ENCODE measurements at regions not wholly inside any gene's neighbourhood (a gene's known extent, or its start where the extent isn't known, plus 50 kb on each side); places are given as distances from the start of the nearest gene placed in this dataset.

DNA sequence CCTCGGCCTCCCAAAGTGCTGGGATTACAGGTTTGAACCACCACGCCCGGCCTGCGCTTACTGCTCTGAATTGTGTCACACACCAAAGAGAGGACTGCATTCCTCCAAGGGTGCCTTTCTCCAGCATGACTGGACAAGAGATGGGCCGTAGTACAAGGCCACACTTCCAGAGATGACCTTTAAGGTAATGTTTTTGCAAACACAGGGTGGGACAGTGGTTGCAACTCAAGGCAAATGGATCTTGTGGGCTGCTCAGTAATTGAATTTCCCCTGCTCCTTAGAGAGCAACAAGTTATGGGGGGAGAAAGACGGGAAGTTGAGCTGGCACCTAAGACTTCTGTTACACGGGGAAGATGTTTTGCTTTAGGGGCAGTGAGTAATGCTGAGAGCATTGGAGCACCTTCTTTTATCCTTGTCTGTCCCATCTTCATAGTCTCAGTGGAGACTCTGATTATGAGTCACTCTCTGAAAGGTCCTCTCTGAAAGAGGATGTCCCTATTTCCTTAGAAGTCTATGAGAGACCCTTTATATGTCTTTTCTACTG, 66.3 kb downstream of the C11orf91 start:
- BruUV-seq (replicated peaks), result no TSS peak
- H3K4me1 ChIP-seq (ENCODE audit: insufficient read depth, low read length, poor library complexity, severe bottlenecking), result no peaks in the 10 kb centered on the region
- intact Hi-C loops (cut with micrococcal nuclease; ENCODE audit: unreplicated experiment), result no loop called here
- H3K36me3 ChIP-seq (ENCODE audit: insufficient read depth, low read length, poor library complexity, severe bottlenecking), result no peaks in the 10 kb centered on the region
- no peaks in the 10 kb centered on the region for H3K9me3 ChIP-seq (ENCODE audit: low read depth, low read length, poor library complexity, severe bottlenecking)
- TF ChIP-seq, protein P1, sequence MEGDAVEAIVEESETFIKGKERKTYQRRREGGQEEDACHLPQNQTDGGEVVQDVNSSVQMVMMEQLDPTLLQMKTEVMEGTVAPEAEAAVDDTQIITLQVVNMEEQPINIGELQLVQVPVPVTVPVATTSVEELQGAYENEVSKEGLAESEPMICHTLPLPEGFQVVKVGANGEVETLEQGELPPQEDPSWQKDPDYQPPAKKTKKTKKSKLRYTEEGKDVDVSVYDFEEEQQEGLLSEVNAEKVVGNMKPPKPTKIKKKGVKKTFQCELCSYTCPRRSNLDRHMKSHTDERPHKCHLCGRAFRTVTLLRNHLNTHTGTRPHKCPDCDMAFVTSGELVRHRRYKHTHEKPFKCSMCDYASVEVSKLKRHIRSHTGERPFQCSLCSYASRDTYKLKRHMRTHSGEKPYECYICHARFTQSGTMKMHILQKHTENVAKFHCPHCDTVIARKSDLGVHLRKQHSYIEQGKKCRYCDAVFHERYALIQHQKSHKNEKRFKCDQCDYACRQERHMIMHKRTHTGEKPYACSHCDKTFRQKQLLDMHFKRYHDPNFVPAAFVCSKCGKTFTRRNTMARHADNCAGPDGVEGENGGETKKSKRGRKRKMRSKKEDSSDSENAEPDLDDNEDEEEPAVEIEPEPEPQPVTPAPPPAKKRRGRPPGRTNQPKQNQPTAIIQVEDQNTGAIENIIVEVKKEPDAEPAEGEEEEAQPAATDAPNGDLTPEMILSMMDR (conservative IDR thresholded peaks at IDR 0.05; ENCODE audit: low read depth, low read length), result no peak
- TF ChIP-seq EZH2 (IDR thresholded peaks at IDR 0.05; ENCODE audit: borderline replicate concordance, low read depth, low read length, poor library complexity, severe bottlenecking), result no peak
- ChIA-PET CTCF (interaction anchor here (1.2 kb wide), 1 partner anchor 108 kb away, joined by 3 read pairs; no protein-coding TSS in a partner anchor), POLR2A (ENCODE audit: low non-redundant PET) (no interaction called here)
- no peak for DNase-seq (ENCODE audit: low spot score)
- no peak overlapping the region for H3K27ac ChIP-seq (ENCODE audit: low read depth, low read length, poor library complexity, severe bottlenecking)
- H3K4me3 ChIP-seq (ENCODE audit: low read depth, low read length, poor library complexity, severe bottlenecking), result no peak overlapping the region
- H3K27me3 ChIP-seq (replicated peaks; ENCODE audit: insufficient read depth, low read depth, low read length, poor library complexity), result no peaks in the 10 kb centered on the region

- POLR2A ChIA-PET (ENCODE audit: low non-redundant PET), result no interaction called here
- H3K9me3 ChIP-seq (ENCODE audit: low read depth, low read length, poor library complexity, severe bottlenecking), result no peaks in the 10 kb centered on the region
- H3K27ac ChIP-seq (ENCODE audit: low read depth, low read length, poor library complexity, severe bottlenecking), result no peak overlapping the region
- no peaks in the 10 kb centered on the region for H3K36me3 ChIP-seq (ENCODE audit: insufficient read depth, low read length, poor library complexity, severe bottlenecking)
- TF ChIP-seq, protein P1 (conservative IDR thresholded peaks at IDR 0.05; ENCODE audit: low read depth, low read length), result no peak
- TF ChIP-seq EZH2 (IDR thresholded peaks at IDR 0.05; ENCODE audit: borderline replicate concordance, low read depth, low read length, poor library complexity, severe bottlenecking), result no peak
- BruUV-seq (replicated peaks), result no TSS peak
- no peaks in the 10 kb centered on the region for H3K4me1 ChIP-seq (ENCODE audit: insufficient read depth, low read length, poor library complexity, severe bottlenecking)
- DNase-seq (ENCODE audit: low spot score), result no peak
- H3K27me3 ChIP-seq (replicated peaks; ENCODE audit: insufficient read depth, low read depth, low read length, poor library complexity), result no peaks in the 10 kb centered on the region
- H3K4me3 ChIP-seq (ENCODE audit: low read depth, low read length, poor library complexity, severe bottlenecking), result no peak overlapping the region
- intact Hi-C loops (cut with micrococcal nuclease; ENCODE audit: unreplicated experiment), result no loop called here
- CTCF ChIA-PET, result no interaction called here
Observed at GRCh38 chr11:33633251-33634003, 67.2 kb downstream of the C11orf91 start.

DNA sequence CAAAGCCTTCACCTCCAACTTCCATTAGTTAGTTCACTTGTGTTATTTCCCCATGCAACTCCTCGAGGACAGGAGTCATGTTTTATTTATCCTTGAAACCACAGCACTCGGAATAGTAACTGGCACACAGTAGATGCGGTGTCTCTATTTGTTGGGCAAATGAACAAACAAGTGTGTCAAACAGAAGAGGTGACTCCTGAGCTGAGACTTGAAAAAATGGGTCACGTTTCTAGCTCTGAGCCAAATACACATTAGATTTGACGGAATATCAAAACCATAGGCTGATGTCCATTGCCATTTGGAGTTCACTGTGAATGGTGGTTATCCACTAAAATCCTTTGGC, 68.9 kb downstream of the C11orf91 start:
- no peaks in the 10 kb centered on the region for H3K9me3 ChIP-seq (ENCODE audit: low read depth, low read length, poor library complexity, severe bottlenecking)
- no TSS peak for BruUV-seq (replicated peaks)
- H3K27me3 ChIP-seq (replicated peaks; ENCODE audit: insufficient read depth, low read depth, low read length, poor library complexity), result no peaks in the 10 kb centered on the region
- ChIA-PET POLR2A (ENCODE audit: low non-redundant PET) (no interaction called here), CTCF (no interaction called here)
- H3K4me1 ChIP-seq (ENCODE audit: insufficient read depth, low read length, poor library complexity, severe bottlenecking), result no peaks in the 10 kb centered on the region
- intact Hi-C loops (cut with micrococcal nuclease; ENCODE audit: unreplicated experiment), result no loop called here
- TF ChIP-seq EZH2 (IDR thresholded peaks at IDR 0.05; ENCODE audit: borderline replicate concordance, low read depth, low read length, poor library complexity, severe bottlenecking), result no peak
- TF ChIP-seq, protein P1 (conservative IDR thresholded peaks at IDR 0.05; ENCODE audit: low read depth, low read length), result no peak
- no peak for DNase-seq (ENCODE audit: low spot score)
- H3K27ac ChIP-seq (ENCODE audit: low read depth, low read length, poor library complexity, severe bottlenecking), result no peak overlapping the region
- no peak overlapping the region for H3K4me3 ChIP-seq (ENCODE audit: low read depth, low read length, poor library complexity, severe bottlenecking)
- H3K36me3 ChIP-seq (ENCODE audit: insufficient read depth, low read length, poor library complexity, severe bottlenecking), result no peaks in the 10 kb centered on the region

All from A673 (cell line).